Right renal cortex interstitium (tissue), 3 donors: ENCODE measurements at regions not wholly inside any gene's neighbourhood (a gene's known extent, or its start where the extent isn't known, plus 50 kb on each side); places are given as distances from the start of the nearest gene placed in this dataset.
A peak's percentile ranks its signal among the peaks of the same experiment; 100 is the strongest.

ENCODE experiments used
- DNase-seq, 3 donors: peaks; one replicate each; pipeline ENCODE4 v3.0.0-alpha.2; 2013; ENCODE audit warnings: low read depth in 3 of 3, low spot score in 2 of 3

DNA sequence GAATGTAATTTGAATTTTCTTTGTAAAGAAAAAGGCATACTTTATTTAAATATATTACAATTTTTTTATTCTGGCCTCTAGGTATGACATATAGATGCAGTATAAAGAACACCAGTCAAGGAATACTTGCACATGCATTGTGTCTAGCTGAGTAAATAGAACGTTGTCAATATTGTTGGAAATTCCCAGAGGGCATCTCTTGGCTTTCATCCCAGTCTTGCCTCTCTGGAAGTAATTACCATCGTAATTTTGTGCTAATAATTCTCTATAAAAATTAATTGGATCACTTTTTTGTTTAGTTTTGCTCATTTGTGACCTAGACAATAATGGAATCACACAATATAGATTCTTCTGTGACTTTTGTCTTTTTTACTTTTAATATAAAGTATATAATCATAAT is 1052.3 kb upstream of the CELF2 start:
- no peak for DNase-seq

DNA sequence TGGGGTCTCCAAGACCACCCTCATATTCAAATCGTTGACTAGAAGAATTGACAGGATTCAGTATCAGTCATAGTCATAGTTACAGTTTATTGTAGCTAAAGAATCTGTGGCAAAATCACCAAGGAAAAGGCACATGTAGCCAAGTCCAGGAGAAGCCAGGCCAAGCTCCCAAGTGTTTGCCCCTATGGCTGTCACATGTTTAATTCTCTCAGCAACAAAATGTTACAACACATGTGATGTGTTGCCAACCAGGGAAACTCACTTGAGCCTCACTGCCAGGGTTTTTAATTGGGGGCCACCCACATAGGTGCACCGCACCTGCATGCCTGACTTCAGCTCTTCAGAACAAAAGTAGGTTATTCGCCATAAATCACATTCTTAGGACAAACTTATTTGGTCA is 1030.9 kb upstream of the CELF2 start:
- DNase-seq: no peak

DNA sequence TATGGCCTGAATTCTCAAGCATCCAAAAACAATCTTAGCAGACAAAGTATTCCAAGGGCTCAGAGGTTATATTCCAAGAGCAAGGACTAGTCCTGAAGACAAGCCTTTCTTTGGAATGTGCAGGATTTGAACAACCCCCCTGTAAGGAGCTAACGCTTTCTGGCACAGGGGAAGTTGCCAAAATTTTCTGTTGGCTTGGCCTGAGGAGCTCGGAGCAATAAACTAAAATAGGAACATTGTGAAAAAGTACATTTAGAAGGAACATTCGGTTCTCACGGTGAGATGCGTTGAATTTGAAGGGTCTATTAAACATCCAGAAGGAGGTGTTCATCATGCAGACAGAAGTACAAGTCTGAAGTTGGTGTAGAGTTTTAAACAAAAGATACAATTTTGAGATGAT is 1030.5 kb upstream of the CELF2 start:
- DNase-seq: no peak

DNA sequence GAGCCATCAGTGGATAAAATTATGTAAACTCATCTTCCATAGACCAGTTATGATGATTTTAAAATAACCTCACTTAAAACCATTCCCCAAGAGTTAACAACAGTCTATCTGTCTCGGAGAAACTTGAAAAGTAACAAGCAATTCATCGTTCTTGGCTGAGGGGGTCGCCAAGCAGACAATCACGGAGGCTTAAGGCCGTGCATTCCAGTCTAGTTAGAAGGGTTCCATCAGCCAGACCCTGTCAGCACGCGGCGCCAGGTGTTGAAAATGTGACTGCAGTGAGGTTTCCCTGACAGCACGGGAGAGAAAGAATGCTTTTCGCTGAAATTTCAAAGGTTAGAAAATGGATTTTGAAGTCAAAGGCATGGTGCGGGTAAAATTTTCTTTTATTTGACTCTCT is 1025.0 kb upstream of the CELF2 start:
- no peak for DNase-seq

DNA sequence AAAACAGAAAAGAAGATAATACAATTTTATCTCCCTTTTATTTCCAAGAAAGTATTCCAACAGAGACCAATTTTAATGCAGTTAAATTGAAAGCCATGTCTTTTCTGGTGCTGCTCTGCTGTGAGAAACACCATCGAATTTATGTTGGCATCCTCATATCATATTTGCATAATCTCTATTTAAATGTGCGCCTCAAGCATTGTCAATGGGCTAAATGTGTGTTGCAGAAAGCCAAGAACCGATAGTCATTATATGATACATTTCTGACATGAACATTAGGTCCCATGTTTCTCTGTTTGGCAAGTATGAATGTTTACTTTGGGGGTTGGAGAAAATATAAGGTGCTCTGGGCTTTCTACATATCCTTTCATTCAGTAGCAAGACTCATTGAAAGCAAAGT is 1023.5 kb upstream of the CELF2 start:
- no peak for DNase-seq

DNA sequence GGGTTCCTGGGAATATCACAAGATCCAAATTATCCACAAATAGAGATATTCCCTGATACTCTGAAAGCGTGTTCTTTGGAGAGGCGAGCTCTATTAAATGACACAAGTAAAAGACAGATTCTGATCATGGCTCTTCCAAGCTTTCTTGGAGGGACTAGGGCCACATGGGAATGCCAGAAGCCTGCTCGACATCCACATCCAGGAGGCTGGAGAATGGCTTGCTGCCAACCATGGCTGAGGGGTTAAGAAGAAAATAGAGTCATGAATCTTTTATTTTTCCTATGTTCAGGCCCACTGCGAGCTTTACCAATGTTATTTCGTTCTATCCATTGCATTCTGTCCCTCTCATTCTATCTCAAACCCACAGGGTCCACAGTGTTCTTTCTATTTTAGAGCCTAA is 1018.0 kb upstream of the CELF2 start:
- DNase-seq: no peak

DNA sequence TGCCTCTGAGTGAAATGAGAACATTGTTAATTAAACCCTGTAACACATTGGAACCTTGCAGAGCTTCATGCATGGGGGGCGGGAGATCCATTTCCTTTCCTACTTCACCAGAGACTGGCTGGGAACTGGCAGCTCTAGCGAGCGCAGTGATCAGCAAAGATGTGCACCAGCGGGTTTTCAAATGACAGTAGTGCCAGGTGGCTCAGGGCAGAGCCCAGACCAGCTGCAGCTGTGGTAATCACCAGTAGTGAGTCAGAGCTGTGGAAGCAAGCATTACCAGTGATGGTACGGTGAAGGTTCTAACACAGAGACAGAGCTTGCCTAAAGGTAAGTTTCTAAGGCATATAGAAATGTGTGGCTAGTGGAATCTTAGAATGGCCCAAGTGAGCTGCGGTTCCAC is 1009.7 kb upstream of the CELF2 start:
- no peak for DNase-seq

DNA sequence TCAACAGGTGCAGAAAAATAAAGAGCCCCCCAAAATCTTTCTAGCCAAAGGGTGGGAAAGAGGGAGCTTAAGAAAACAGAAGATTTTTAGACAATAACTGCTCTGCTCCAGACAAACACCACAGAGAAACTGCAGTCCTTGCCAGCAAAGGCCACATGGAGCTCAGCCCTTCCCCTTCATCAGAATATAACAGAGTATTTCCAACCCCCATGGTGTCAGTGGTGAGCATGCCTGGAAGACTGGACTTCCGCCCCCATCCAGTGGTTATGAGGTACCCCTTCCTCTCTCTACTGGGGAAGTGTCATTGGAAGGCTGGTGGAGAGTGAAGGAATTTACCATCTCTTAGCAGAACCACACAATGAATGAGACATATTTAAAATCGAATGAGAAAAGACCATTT is 1007.3 kb upstream of the CELF2 start:
- DNase-seq: no peak

DNA sequence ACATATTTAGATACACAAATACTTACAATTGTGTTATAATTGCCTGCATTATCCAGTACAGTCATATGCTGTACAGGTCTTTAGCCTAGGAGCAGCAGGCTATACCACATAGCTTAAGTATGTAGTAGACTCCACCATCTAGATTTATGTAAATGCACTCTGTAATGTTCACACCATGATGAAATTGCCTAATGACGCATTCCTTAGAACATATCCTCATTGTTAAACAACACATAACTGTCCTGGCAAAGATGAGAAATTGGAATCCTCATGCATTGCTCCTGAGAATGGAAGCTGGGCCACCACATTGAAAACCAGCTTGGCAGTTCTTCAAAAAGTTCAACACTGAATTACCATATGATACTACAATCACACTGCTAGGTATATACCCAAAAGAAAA is 1002.8 kb upstream of the CELF2 start:
- no peak for DNase-seq

DNA sequence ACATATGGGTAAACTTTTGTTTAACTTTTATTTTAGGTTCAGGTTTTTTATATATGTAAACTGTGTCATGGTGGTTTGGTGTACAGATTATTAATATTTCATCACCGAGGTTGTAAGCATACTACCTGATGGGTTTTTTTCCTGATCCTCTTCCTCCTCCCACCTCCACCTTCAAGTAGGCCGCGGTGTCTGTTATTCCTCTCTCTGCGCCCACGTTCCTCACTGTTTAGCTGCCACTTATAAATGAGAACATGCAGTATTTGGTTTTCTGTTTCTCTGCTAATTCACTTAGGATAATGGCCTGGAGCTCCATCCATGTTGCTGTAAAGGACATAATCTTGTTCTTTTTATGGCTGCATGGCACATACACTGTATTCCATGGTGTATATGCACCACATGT is 1000.0 kb upstream of the CELF2 start:
- no peak for DNase-seq

DNA sequence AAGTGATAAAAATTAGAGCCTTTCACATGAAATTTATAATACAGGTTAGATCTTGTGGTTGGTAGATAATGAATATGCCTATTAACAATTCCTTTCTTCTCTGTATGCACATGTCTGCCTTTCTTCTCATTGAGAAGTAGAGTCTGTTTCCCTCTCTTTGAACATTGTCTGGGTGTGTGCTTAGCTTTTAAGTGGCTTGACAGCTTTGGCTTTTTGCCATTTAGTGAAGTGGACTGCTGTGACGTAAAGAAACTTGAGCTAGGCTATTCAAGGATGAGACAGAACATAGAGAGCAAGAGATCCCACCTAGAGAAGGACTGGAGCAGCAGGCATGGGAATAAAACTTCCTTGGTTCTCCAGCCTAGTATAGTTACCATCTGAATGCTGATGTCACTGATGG is 996.7 kb upstream of the CELF2 start:
- DNase-seq: no peak

DNA sequence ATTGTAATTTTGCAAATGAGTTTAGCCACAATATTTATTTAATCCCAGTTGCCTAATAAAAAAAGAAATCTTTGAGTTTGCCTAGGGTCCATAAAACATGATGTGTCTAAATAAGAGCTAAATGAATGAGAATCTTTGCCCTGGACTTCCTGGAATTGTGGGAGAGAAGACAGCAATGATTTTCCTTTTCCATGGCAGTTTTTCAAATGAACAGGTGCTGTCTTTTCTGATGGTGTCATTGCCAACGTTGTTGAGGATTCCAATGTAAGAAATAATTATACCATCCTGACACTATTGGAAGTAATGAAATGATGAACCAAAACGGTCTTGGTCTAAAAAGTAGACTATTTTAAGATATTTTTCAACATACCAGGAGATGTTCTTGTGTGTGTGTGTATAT is 984.7 kb upstream of the CELF2 start:
- no peak for DNase-seq

DNA sequence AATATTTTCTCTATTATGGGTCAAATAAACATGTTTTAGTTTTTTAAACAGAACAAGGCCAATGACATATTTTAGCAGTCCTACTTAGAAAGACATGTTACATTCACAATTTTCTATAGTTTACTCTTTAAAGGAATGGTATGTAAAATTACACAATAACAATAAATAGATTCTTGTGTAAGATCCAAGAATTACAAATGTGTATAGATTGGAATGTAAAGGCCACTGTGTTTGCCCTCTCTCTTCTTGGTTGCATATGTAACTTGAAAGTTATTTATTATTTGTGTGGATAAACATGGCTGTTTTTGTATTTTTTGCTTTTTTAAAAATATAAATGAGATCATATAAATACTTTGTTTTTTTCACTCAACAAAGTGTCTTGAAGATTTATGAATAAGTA is 979.3 kb upstream of the CELF2 start:
- DNase-seq: no peak

DNA sequence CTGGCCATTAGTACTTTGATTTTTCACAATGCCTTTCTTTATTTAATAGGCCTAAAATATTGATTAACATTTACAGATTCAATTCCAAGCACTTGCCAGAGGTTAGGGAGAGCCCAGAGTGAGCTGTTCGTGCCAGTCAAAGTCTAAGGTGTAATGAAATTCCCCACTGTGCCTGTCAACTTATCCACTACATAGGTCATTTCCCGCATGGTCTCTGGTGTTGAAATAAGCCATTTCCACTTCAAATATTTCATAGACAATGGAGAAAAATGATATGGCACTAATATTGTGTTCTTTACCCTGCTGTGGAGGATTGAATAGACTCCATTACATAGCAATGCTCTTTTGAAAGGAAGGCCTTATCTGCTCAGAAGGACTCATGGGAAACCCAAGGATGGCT is 978.1 kb upstream of the CELF2 start:
- no peak for DNase-seq

DNA sequence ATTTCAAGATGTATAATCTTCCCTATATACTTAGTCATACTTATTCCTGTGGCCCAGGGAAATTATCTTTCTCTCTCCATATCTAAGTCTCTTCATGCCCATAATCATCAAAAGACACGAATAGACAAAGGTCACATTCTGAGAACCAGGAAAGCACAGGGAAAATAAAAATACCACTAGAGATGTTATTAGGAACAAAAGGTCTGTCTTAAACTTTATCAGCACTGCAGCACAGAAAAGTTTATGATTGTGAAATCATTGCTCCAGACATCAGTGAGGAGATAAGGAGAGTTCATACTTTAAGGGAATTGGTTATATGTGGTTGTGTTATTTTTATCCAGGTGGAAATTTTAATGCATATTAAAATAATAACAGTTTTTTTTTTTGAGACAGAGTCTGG is 974.6 kb upstream of the CELF2 start:
- DNase-seq: no peak

DNA sequence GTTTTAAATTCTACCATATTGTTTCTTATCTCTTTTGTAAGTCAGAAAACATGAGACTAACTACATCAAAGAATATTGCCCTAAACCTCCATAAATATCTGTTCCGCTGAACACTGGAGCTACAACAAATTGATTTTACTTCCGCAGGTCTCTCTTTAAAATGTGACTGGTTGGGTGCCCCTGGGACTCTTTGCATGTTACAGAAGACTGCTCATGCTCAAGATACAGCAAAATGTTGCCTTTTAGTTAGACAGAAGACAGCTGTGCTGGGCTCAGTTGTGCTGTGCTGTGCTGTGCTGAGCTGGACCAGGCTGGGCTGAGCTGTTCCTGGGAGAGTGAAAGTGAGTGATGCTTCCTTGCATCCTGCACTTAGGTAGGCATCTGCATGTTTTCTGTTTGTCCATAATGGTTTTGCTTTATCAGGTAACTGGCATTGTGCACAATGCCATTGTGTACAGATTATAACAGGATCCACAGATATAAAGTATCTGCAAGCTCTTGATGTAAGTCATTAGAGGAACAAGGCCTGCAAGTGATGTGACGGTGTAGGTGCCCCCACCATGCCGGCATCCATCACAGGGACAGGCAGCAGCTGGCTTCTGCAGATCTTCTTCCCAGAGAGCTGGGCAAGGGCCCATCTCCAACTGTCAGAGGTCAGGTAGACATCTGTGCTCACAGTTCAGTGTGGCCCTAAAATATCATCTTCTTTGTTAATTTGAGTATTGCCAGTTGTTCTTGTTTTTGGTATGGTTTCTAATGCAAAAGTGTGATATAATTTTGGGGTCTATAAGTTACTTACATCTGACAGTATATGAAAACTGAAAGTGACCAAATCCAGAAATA is 972.5 kb upstream of the CELF2 start:
- peak; percentile 33 to 53 (median 47) for DNase-seq

DNA sequence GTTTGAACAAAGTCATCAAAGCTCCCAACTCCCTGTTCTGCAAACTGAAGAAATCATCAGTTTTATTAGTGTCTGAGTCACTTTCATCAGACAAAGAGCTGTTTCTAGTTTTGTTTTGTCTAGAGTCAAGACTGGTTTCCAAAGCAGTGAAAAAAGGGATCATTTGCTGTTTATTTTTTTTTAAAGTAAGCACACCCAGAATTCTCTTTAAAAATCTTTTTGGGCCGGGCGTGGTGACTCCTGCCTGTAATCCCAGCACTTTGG is 972.0 kb upstream of the CELF2 start:
- no peak for DNase-seq

DNA sequence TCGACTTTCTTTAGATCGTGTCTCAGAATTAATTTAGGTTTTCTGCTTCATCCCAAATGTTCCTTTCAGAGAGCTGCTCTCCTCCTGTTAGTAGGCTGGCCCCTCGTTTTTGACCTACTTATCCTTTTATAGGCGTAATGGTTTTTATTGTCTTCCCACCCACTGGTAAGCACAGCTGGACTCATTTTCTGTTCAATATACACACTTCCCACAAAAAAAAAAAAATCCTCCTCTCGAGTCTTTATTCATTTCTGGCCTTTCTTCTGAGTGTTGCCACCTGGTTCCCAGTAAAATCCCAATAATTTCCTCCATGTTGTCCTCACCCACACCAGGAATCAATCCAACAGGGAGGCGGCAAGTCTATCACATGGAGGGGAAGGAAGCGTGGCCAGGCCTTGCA is 970.2 kb upstream of the CELF2 start:
- DNase-seq: no peak

DNA sequence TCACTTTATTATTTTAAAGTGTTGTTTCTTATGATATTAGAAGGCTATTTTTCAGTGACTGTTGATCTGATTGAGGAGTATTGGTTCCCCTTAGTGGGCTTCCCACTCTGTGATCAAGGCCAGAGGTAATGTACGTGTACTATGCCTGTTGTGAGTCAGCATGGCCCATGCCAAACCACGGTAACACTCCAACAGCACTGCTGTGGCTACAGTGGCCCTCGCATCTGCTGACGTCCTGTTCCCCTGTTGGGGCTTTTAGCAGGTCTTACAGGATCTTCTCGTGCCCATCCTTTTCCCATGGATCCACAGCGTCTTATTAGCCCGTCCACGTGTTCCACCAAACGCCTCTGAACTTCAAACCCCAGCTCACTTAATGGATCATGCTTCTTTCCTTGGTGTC is 964.6 kb upstream of the CELF2 start:
- DNase-seq: no peak

DNA sequence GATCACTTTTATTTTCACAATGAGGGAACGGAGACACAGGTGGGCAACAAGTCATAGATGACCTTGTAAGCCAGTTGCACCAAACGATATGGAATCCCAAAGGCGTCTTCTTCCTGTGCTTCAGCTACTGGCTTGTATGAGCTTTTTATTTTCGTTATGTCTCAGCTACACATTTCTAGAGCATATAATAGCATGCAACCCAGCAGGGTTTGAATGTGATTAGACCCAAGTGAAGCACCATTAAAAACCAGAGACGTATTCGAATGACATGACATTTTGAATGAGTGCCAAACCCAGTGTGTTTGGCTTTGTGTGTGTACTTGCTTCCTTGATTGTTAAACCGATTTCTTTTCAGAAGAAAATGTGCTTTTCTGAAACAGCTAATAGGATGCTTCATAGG is 963.2 kb upstream of the CELF2 start:
- DNase-seq: no peak

DNA sequence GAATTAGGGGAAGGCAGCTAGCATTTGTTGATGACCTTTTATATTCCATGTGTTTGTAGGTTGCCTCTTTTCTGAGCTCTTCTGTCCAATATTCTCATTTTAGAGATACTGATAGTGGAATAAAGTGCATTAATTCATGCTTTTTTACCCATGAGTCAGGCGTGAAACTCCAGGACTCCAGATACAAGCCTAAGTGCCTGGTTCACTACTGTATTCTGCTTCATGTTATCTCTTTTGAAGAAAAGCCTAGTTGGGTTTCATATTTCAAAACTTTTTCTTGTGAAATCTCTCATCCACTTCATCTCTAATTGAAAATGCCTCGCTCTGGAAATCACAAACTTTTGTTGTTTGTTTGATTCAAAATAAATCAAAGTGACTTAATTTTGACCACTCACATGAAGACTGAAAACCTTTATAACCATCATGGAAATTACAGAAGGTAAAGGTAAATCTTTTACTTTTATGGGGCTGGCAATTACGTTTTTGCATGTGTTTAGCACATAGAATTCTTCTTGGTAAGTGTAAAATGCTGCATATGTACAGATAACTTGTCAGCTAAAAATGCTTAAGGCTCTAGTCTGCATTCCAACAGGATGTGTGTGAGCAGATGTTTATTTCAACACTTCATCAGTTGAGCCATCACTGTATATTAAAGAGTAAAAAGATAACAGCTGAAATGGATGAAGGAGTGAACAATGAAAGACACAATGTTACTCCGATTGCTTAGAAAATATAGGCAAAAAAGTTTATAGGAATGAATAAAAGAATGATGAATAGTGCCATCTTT is 961.8 kb upstream of the CELF2 start:
- no peak for DNase-seq

DNA sequence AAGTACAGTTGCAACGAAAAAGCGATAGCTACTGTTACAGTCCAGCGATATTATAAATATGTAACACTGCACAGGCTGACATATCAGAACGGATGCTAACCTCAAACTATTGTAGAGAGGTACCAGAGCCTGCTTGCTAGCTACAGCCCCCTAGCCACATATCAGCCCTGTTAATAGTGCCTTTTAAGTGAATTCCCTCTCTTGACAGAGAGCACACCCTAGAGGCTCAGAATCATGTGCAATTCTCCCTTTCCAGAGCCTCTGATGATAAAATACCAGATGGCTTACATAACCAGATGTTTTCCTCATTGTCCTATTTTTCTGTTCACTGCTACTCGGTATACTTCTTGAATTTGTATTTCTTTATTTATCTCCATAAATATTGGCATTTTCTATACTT is 960.7 kb upstream of the CELF2 start:
- DNase-seq: no peak

DNA sequence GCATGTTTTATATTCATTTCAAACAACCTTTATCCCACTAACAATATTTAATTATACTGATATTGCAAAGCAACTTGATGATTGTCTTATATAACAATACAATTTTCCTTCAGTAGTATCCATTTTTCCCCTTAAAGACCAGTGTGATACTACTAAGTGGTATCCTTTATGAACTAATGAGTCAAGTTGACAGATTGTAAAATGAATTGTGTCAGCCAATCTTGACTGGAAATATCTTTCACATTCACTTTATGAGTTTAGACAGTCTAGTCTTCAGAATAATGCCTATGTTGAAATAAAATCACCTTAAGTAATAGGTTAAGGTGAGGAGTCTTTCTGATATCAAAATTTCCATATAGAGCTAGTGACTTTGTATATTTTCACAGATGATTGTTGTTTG is 950.0 kb upstream of the CELF2 start:
- no peak for DNase-seq
